ENCODE measurements at regions not wholly inside any gene's neighbourhood (a gene's known extent, or its start where the extent isn't known, plus 50 kb on each side); places are given as distances from the start of the nearest gene placed in this dataset.

- peaks cover 25% of the 10 kb centered on the region for H3K4me1 Mint-ChIP-seq (ENCODE audit: unreplicated experiment)
- H3K27me3 Mint-ChIP-seq (ENCODE audit: unreplicated experiment) = no peaks in the 10 kb centered on the region
- no peaks in the 10 kb centered on the region for H3K9me3 Mint-ChIP-seq (ENCODE audit: unreplicated experiment)
- H3K36me3 Mint-ChIP-seq (ENCODE audit: low read depth, unreplicated experiment) = no peaks in the 10 kb centered on the region
- TF ChIP-seq CTCF (IDR thresholded peaks at IDR 0.05; ENCODE audit: unreplicated experiment) = no peak
- no peak for DNase-seq (ENCODE audit: low spot score)
- H3K27ac Mint-ChIP-seq (ENCODE audit: unreplicated experiment) = no peak overlapping the region
- H3K4me3 Mint-ChIP-seq (ENCODE audit: unreplicated experiment) = no peak overlapping the region
Measured at GRCh38 chr3:30355622-30356021, 250.8 kb upstream of the TGFBR2 start.

GRCh38 chr3:30356866-30357753, 249.3 kb upstream of the TGFBR2 start:
- DNase-seq (ENCODE audit: low spot score) = no peak

GRCh38 chr3:30357897-30358296, 248.5 kb upstream of the TGFBR2 start:
- Mint-ChIP-seq H3K4me1 (ENCODE audit: unreplicated experiment) (peaks cover 8% of the 10 kb centered on the region), H3K4me3 (ENCODE audit: unreplicated experiment) (no peak overlapping the region), H3K27ac (ENCODE audit: unreplicated experiment) (no peak overlapping the region), H3K36me3 (ENCODE audit: low read depth, unreplicated experiment) (no peaks in the 10 kb centered on the region), H3K27me3 (ENCODE audit: unreplicated experiment) (no peaks in the 10 kb centered on the region), H3K9me3 (ENCODE audit: unreplicated experiment) (no peaks in the 10 kb centered on the region)
- DNase-seq (ENCODE audit: low spot score) = no peak
- no peak for TF ChIP-seq CTCF (IDR thresholded peaks at IDR 0.05; ENCODE audit: unreplicated experiment)

More at GRCh38 chr3:30356866-30357753, 249.3 kb upstream of the TGFBR2 start:
- H3K4me3 Mint-ChIP-seq (ENCODE audit: unreplicated experiment) = no peak overlapping the region
- no peak for TF ChIP-seq CTCF (IDR thresholded peaks at IDR 0.05; ENCODE audit: unreplicated experiment)
- no peaks in the 10 kb centered on the region for H3K27me3 Mint-ChIP-seq (ENCODE audit: unreplicated experiment)
- H3K9me3 Mint-ChIP-seq (ENCODE audit: unreplicated experiment) = no peaks in the 10 kb centered on the region
- H3K27ac Mint-ChIP-seq (ENCODE audit: unreplicated experiment) = no peak overlapping the region
- peaks cover 12% of the 10 kb centered on the region for H3K4me1 Mint-ChIP-seq (ENCODE audit: unreplicated experiment)
- H3K36me3 Mint-ChIP-seq (ENCODE audit: low read depth, unreplicated experiment) = no peaks in the 10 kb centered on the region

GRCh38 chr3:30358871-30359270, 247.5 kb upstream of the TGFBR2 start:
- Mint-ChIP-seq H3K27me3 (ENCODE audit: unreplicated experiment) (peaks cover 2% of the 10 kb centered on the region), H3K4me1 (ENCODE audit: unreplicated experiment) (peaks cover 6% of the 10 kb centered on the region), H3K4me3 (ENCODE audit: unreplicated experiment) (no peak overlapping the region), H3K9me3 (ENCODE audit: unreplicated experiment) (no peaks in the 10 kb centered on the region), H3K36me3 (ENCODE audit: low read depth, unreplicated experiment) (no peaks in the 10 kb centered on the region), H3K27ac (ENCODE audit: unreplicated experiment) (no peak overlapping the region)
- no peak for DNase-seq (ENCODE audit: low spot score)
- TF ChIP-seq CTCF (IDR thresholded peaks at IDR 0.05; ENCODE audit: unreplicated experiment) = no peak

GRCh38 chr3:30368978-30369377, 237.4 kb upstream of the TGFBR2 start:
- no peaks in the 10 kb centered on the region for H3K9me3 Mint-ChIP-seq (ENCODE audit: unreplicated experiment)
- peaks cover 23% of the 10 kb centered on the region for H3K4me1 Mint-ChIP-seq (ENCODE audit: unreplicated experiment)
- H3K36me3 Mint-ChIP-seq (ENCODE audit: low read depth, unreplicated experiment) = no peaks in the 10 kb centered on the region
- H3K27ac Mint-ChIP-seq (ENCODE audit: unreplicated experiment) = no peak overlapping the region
- H3K4me3 Mint-ChIP-seq (ENCODE audit: unreplicated experiment) = no peak overlapping the region
- no peak for DNase-seq (ENCODE audit: low spot score)
- H3K27me3 Mint-ChIP-seq (ENCODE audit: unreplicated experiment) = peaks cover 2% of the 10 kb centered on the region
- no peak for TF ChIP-seq CTCF (IDR thresholded peaks at IDR 0.05; ENCODE audit: unreplicated experiment)
